A549 (cell line): ENCODE measurements at regions not wholly inside any gene's neighbourhood (a gene's known extent, or its start where the extent isn't known, plus 50 kb on each side); places are given as distances from the start of the nearest gene placed in this dataset.

Experiments
- ATAC-seq, 2 experiments: fragments of 200-7000 bp in 1 of 2; fragments of >200 bp in 1 of 2; cut with Nextera tagmentation in 1 of 2; cut with Tn5 transposase in 1 of 2; 3 replicates each; pipeline versions ENCODE4 v1.8.0 to v1.9.1; 2018 to 2020; ENCODE audit warnings: mild to moderate bottlenecking in 1 of 2, moderate library complexity in 1 of 2
- CTCF ChIA-PET: fragments of 300-600 bp; sonication (Branson Sonifier 250); formaldehyde crosslinking; extraction: SDS; loops from one replicate; lab custom pipeline; 2021; ENCODE audit warnings: antibody characterized with exemption, inconsistent platforms; lab: Yijun Ruan, JAX
- POLR2A ChIA-PET: fragments of 350-600 bp; formaldehyde crosslinking; extraction: SDS; loops from one replicate; lab custom pipeline; 2021; ENCODE audit warnings: antibody characterized with exemption, inconsistent platforms; lab: Yijun Ruan, JAX
- DNase-seq, 2 experiments: peaks; one replicate each; pipeline versions ENCODE4 v3.0.0 to v3.0.0-alpha.2; 2011 to 2016; ENCODE audit warnings: low read depth in 1 of 2, low spot score in 1 of 2
- FAIRE-seq: peaks from 2 replicates; lab custom pipeline; 2011; peaks lifted over from hg19 to GRCh38; lab: Jason Lieb, UNC
- H3K27ac ChIP-seq, 2 experiments: fragments of >200 bp; sonication (Bioruptor Twin); formaldehyde crosslinking; 3 replicates each; pipeline ENCODE4 v1.5.1; 2016 to 2017
- H3K4me1 ChIP-seq: fragments of >200 bp; sonication (Bioruptor Twin); formaldehyde crosslinking; 3 replicates; pipeline ENCODE4 v1.6.1; 2016
- H3K4me2 ChIP-seq: fragments of >200 bp; sonication (Bioruptor Twin); formaldehyde crosslinking; 3 replicates; pipeline ENCODE4 v1.6.1; 2016
- H3K4me3 ChIP-seq: fragments of >200 bp; sonication (Bioruptor Twin); formaldehyde crosslinking; 3 replicates; pipeline ENCODE4 v1.5.1; 2016
- H3K9me3 ChIP-seq: fragments of >200 bp; sonication (Bioruptor Twin); formaldehyde crosslinking; 3 replicates; pipeline ENCODE4 v1.6.1; 2016
- CBX2 ChIP-seq: fragments of 200-600 bp; sonication (generic); IDR thresholded peaks from 2 replicates; pipeline ENCODE4 v1.6.1; 2016; ENCODE audit warnings: low read depth, mild to moderate bottlenecking, borderline replicate concordance
- CBX8 ChIP-seq: fragments of 200-600 bp; sonication (generic); IDR thresholded peaks from 2 replicates; pipeline ENCODE4 v1.6.1; 2016
- CHD2 ChIP-seq: fragments of 150-350 bp; IDR thresholded peaks from 2 replicates; pipeline ENCODE4 v1.6.1; 2014; ENCODE audit warnings: low read length; ENCODE audit not compliant: partially characterized antibody
- EP300 ChIP-seq, 2 experiments: fragments of >200 bp; sonication (Bioruptor Twin); formaldehyde crosslinking; IDR thresholded peaks; 2 replicates in 1 of 2; 3 replicates in 1 of 2; pipeline ENCODE4 v1.6.1; 2016 to 2017
- FOXS1 ChIP-seq: fragments of 250-450 bp; sonication (Bioruptor Pico); IDR thresholded peaks from 2 replicates; pipeline ENCODE4 v1.5.0; 2020; ENCODE audit warnings: mild to moderate bottlenecking, moderate library complexity
- HMGXB4 ChIP-seq: fragments of 250-450 bp; sonication (Bioruptor Pico); IDR thresholded peaks from 2 replicates; pipeline ENCODE4 v1.5.0; 2021; ENCODE audit warnings: mild to moderate bottlenecking, moderate library complexity, borderline replicate concordance
- KDM1A ChIP-seq: fragments of 200-600 bp; sonication (generic); IDR thresholded peaks from 2 replicates; pipeline ENCODE4 v1.6.1; 2016; ENCODE audit warnings: low read depth, mild to moderate bottlenecking
- KDM5A ChIP-seq: fragments of 200-600 bp; sonication (generic); IDR thresholded peaks from 2 replicates; pipeline ENCODE4 v1.6.1; 2016; ENCODE audit warnings: antibody characterized with exemption, mild to moderate bottlenecking
- MAFK ChIP-seq: fragments of 450-650 bp; IDR thresholded peaks from 2 replicates; pipeline ENCODE4 v1.6.1; 2014; ENCODE audit not compliant: partially characterized antibody
- NPAS2 ChIP-seq: fragments of 250-450 bp; sonication (Bioruptor Pico); IDR thresholded peaks from 2 replicates; pipeline ENCODE4 v1.8.0; 2022; ENCODE audit warnings: mild to moderate bottlenecking, moderate library complexity, borderline replicate concordance
- NR3C1 ChIP-seq: fragments of >200 bp; sonication (Bioruptor Twin); formaldehyde crosslinking; IDR thresholded peaks from 3 replicates; pipeline ENCODE4 v1.6.1; 2017
- PBX3 ChIP-seq: IDR thresholded peaks from 2 replicates; pipeline ENCODE4 v1.6.1; 2012
- RAD21 ChIP-seq, 2 experiments: fragments of >200 bp in 1 of 2; sonication (Bioruptor Twin) in 1 of 2; formaldehyde crosslinking in 1 of 2; IDR thresholded peaks in 1 of 2; conservative IDR thresholded peaks in 1 of 2; 2 replicates in 1 of 2; 3 replicates in 1 of 2; pipeline ENCODE4 v1.6.1; 2012 to 2018; ENCODE audit warnings: inconsistent platforms in 1 of 2
- RARB ChIP-seq: fragments of 250-450 bp; sonication (Bioruptor Pico); IDR thresholded peaks from 2 replicates; pipeline ENCODE4 v1.8.0; 2021; ENCODE audit warnings: mild to moderate bottlenecking, moderate library complexity
- RFX5 ChIP-seq: fragments of 450-650 bp; IDR thresholded peaks from 2 replicates; pipeline ENCODE4 v1.7.1; 2014; ENCODE audit warnings: antibody characterized with exemption, mild to moderate bottlenecking, moderate library complexity
- USF2 ChIP-seq: fragments of 450-650 bp; IDR thresholded peaks from 2 replicates; pipeline ENCODE4 v1.6.1; 2014; ENCODE audit warnings: antibody characterized with exemption
- ZC3H11A ChIP-seq: fragments of 450-650 bp; IDR thresholded peaks from 2 replicates; pipeline ENCODE4 v1.6.1; 2014; ENCODE audit warnings: antibody characterized with exemption, mild to moderate bottlenecking
- WGBS: methylation state at CpG from one replicate; pipeline ENCODE4 v1.1.6; 2017; ENCODE audit errors: missing lambda C conversion rate; 5-methylcytosine and 5-hydroxymethylcytosine counted together

- TF ChIP-seq CHD2 (no peak), CBX8 (no peak), ZC3H11A (no peak), USF2 (no peak)
These were observed 171.5 kb upstream of the LINGO1 start (continued) for GRCh38 chr15:77804210-77804609.

GRCh38 chr15:77803487-77803886, 170.8 kb upstream of the LINGO1 start:
- no peak for ATAC-seq
- DNase-seq: no peak
- H3K4me1 ChIP-seq: no peaks in the 10 kb centered on the region
- ChIA-PET POLR2A (no interaction called here), CTCF (no interaction called here)
- H3K4me2 ChIP-seq: no peak overlapping the region
- H3K4me3 ChIP-seq: no peak overlapping the region
- H3K27ac ChIP-seq: no peak overlapping the region
- WGBS: 56% methylated on average over 3 of the region's 3 CpGs
- TF ChIP-seq EP300 (IDR thresholded peaks at IDR 0.05): no peak
- no peak for TF ChIP-seq FOXS1
- TF ChIP-seq RAD21 (conservative IDR thresholded peaks at IDR 0.05 in 1 of 2, IDR thresholded peaks at IDR 0.05 in 1 of 2): no peak
- TF ChIP-seq KDM1A: no peak
- TF ChIP-seq PBX3: no peak
- TF ChIP-seq NR3C1: no peak
- FAIRE-seq: no peak
- no peaks in the 10 kb centered on the region for H3K9me3 ChIP-seq

GRCh38 chr15:77800305-77800704, 167.6 kb upstream of the LINGO1 start:
- no peak for DNase-seq
- TF ChIP-seq KDM5A (no peak), CBX2 (no peak), HMGXB4 (no peak)
- POLR2A ChIA-PET: no interaction called here
- Histone ChIP-seq H3K4me3 (no peak overlapping the region), H3K4me2 (no peak overlapping the region), H3K27ac (no peak overlapping the region), H3K9me3 (no peaks in the 10 kb centered on the region), H3K4me1 (no peaks in the 10 kb centered on the region)
- no peak for ATAC-seq
- CTCF ChIA-PET: interaction anchor here (0.6 to 4.7 kb wide), 3 partner anchors 15 to 21 kb away, joined by 3 to 24 read pairs (median 4); no protein-coding TSS in a partner anchor
- WGBS: 52% methylated on average over 5 of the region's 5 CpGs
- no peak for FAIRE-seq

GRCh38 chr15:77798847-77799246, 166.1 kb upstream of the LINGO1 start:
- no peak for ATAC-seq
- no peak for TF ChIP-seq RFX5
- no peak for TF ChIP-seq NPAS2
- TF ChIP-seq RARB (CRISPR knock-in tag): no peak
- no peak for TF ChIP-seq MAFK
- Histone ChIP-seq H3K27ac (no peak overlapping the region), H3K9me3 (no peaks in the 10 kb centered on the region), H3K4me1 (no peaks in the 10 kb centered on the region), H3K4me2 (no peak overlapping the region), H3K4me3 (no peak overlapping the region)
- no peak for DNase-seq
- 61% methylated on average over 3 of the region's 3 CpGs for WGBS
- ChIA-PET POLR2A (no interaction called here), CTCF (interaction anchor here (0.6 to 4.7 kb wide), 8 partner anchors 8 to 692 kb away, joined by 3 to 24 read pairs (median 6); partner anchors contain the start of gene LINGO1)
- no peak for FAIRE-seq
